ENCODE measurements at regions not wholly inside any gene's neighbourhood (a gene's known extent, or its start where the extent isn't known, plus 50 kb on each side); places are given as distances from the start of the nearest gene placed in this dataset.
"Not testable (repeated sequence)": the region's sequence is repeated elsewhere in the genome, so short reads cannot be mapped to it uniquely, and the experiment has no call there.

DNA sequence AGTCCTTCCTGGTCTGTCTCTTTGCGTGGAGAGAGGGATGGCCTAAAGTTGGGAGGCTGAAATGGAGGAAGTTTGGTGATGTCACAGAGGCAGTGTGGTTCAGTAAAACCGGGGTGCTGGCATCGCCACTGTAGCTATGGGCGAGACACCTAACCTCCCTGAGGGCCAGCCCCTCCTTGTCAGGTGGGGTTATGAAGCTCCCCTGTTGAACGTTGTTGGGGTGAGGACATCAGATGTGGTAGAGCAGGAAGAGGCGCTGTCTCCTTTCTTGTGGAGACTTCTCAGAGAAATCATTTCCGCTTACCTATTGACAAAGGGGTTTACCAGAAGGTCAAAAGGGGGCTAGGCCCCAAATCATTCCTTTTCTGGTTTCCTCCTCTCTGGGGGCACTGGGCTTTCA, 294.7 kb downstream of the SIPA1L2 start:
- no peak for DNase-seq

DNA sequence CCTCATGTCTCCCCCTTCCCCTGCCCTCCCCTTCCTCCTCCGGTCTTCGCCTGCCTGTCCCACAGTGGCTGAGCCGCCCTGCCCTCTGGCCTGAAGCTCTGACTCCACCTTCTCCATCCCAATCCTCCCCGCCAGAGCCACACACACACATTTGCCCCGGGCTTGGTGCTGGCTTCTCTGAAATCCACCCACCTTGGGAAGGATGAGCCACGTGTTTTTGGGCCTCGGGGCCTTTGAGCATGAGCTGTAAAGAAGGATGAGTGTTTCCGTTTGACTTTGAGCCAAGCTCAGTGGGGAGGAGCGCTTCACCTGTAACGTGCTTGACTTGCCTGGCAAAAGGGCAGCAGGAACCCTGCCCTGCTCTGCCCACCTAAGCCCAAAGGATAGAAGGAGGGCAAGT, 295.1 kb downstream of the SIPA1L2 start:
- no peak for DNase-seq

DNA sequence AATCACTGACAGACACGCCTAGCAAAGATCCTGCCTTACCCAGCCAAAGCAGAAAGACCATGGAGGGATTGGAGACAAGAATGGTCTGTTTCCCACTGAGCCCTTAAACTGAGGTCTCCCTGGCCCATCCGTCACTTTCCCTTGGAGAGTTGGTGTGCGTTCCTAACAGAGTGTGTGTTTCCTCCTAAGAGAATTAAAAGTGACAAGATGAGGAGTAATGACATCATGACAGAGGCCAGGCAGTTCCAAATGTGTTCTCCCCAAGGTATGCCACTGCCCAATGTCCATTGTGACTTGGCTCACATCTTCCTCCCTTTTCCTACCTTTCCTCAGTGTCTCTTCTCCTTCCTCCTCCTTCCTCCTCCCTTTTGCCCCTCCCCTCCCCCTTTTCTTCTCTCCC, 295.7 kb downstream of the SIPA1L2 start:
- DNase-seq: no peak

DNA sequence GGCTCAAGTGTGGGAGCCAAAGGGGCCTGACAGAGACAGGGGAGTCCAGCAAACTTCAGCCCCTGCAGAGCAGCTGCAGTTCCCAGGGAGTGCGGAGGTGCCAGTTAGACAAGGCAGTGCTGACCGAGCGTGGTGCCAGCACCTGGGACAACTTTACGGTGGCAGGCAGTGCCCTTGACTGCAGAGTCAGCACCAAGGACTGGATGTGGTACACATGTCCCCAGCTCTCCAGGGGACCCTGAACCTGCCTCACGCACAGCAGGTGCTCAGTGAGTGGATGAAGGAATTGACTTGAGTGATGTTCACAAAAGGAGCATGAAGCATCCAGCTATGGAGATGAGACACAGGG, 296.5 kb downstream of the SIPA1L2 start:
- no peak for DNase-seq

DNA sequence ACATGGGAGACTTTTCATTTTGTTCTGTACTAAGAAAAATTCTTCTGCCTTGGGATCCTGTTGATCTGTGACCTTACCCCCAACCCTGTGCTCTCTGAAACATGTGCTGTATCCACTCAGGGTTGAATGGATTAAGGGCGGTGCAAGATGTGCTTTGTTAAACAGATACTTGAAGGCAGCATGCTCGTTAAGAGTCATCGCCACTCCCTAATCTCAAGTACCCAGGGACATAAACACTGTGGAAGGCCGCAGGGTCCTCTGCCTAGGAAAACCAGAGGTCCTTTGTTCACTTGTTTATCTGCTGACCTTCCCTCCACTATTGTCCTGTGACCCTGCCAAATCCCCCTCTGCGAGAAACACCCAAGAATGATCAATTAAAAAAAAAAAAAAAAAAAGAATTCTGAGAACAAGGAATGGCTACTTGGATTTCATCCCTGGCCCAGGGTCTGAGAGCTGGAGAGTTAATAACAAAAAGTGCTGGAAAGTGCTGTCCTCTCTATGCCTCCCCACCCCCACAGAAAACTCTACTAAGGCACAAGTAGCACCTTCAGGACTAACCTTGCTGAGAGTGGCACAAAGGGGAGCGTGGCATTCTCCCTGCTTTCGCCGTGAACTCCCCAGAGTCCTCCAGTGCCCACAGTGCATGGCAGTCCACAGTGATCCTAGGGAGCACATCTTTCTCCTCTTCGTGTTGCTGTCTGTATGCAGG, 297.1 kb downstream of the SIPA1L2 start:
- DNase-seq: not testable (repeated sequence)

DNA sequence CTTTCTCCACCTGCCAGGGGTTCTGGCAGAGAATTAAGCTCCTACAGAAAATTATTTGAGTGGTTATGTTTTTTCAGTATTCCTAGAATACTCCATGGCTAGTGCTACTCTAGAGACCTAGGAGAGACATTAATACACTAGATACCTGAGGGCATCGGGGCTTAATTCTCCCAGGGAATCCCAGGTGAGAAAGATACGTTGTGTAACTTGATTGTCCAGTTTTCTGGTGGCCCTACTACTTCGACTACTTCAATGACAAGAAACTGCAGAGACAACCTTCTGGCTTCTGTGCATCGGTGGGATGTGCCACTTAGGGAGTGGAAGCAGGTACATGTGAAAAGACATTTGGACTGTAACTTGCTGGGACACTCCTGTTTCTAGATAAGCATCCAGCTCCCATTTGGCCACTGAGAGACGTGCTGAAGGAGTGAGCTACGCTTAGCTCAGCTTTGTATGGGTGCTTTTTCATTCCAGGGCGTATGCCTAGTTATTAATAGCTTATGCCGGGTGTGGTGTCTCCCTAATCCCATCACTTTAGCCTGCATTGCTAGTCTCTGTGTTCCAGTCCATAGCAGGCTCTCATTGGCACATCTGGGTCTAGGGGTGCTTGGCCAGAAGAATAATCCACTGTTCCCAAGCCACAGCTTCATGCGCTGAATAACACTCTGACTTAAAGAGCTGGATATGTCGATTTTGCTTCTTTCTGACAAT, 300.7 kb downstream of the SIPA1L2 start:
- DNase-seq: no peak

DNA sequence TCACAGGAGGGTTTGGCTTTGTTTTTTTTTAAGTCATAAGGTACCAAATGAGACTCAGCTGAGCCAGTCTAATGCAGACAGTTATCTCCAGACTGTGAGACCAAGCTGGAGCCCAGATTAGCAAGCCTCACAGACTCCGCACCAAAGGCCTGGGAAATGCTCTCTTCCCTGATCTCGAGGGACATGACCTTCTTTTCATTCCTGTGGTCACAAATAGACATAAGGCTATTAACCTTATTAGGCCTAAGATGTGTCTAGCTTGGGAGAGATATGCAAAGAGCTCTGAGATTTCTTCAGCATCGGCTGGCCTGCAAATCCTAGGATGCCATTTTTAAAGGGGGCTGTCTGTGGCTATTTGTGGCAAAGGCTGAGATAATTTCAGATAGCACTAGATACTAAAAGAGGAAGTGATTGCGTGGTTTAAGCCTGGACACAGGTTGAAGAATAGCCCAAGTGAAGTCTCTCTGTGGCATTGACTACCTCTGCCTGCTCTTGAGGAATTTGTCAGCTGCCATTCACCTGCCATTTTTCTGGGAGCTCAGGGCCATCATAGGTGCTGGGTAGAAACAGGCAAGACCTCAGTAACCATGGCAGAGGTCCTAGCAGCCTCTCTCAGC, 301.3 kb downstream of the SIPA1L2 start:
- DNase-seq: no peak

DNA sequence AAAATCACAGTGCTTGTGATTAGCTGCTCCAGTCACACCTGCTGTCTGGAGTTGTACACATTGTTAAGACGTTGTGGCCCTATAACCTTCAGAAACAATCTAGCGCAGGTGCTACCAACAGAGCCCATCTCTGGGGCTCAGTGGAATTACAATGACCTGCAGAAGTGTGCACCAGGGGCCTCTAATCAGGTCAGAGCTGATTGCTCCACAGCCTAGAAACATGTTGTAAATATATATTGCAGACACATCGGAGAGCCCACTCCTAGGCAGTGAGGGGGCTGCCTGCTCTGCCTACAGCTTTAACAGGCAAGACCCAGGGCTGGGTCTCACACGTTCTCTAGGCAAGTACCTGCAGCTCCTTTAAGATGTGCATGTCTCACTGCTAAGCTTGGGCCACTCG, 302.0 kb downstream of the SIPA1L2 start:
- DNase-seq: no peak

DNA sequence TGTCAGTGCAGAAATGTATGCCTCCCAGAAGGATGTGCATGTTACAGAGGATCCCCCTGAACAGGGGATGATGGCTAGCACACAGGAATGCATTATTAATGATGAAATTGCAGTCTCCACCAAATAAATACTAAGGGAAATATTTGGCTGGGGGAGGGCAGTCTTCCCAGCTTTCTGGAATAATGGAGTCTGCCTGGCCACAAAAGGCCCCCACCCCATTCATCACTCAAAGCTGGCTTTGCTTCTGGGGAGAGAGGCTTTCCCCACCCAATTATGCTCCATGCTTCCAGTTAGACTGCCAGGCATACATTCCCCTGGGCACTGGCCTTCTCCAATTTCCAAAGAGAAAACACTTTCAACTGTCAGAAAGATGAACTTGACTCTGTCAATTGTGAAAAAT, 302.7 kb downstream of the SIPA1L2 start:
- no peak for DNase-seq

DNA sequence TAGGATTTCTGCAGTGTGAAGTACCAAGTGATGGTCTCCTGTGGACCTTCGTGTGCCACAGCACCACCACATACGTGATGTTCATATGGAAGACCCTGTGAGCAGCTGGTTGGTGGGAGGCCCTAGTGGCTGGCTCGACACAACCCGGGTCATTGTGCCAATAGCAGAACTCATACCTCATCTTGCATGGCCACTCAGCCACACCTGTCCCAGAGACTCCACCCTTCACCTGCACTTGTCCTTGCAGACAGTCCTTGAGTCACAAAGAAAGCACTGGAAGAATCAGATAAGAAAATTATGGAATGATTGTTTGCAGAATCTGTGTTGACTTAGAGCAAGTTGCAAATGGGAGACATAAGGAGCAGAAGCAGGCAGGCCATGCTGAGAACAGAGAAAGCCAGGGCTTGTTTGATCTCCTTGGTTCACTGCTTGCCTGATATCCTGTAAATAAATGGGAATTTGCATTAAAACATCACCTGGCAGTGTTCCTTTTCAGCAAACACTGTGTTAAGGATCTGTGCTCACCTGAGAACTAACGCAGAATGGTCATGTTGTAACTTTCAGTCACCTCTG, 307.7 kb downstream of the SIPA1L2 start:
- DNase-seq: no peak

DNA sequence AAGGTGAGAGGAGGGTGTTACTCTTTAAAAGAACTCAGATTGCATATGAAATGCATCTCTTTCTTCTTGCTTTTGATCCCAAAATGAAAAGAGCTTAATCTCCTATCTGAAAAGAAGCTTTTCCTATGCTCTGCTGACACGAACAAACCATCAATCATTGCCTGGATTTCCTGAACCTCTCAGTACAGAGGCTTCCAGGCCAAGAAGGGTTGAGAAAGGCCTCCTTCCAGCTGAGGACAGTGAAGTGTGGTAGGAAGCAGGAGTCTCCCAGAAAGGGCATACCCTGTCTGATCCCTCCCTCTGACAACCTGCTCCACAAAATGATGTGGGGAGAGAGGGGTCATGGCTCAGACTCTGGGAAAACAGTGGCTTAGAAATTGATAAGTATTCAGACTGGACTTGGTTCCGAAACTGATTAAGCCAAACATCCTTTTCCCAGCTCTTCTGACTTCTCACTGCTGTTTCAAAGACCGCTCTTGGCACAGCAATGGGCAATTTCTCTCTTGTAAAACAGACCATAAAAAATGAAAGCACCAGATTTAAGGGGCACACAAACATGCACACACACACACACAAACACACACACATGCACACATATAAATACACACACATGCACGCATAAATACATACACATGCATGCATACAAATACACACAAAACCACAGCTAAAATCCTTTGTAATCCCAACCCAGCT, 310.3 kb downstream of the SIPA1L2 start:
- no peak for DNase-seq

DNA sequence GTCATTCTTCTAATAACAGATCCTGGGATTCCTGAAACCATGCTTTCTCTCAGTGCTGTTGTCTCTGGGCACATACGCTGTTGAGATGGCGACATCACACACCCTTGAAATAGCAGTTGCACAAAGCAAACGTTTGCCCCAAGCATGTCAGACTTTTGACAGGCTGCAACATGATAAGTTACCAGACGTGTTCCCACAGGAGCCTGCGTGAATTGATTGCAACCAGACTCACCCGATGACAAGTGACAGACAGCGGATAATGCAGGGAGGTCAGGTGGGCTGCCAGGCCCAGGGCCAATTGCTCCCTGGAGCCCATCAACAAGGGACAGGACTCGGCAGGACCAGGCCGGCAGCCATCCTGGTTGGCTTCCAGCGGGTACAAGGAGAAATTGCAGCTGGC, 310.9 kb downstream of the SIPA1L2 start:
- no peak for DNase-seq

DNA sequence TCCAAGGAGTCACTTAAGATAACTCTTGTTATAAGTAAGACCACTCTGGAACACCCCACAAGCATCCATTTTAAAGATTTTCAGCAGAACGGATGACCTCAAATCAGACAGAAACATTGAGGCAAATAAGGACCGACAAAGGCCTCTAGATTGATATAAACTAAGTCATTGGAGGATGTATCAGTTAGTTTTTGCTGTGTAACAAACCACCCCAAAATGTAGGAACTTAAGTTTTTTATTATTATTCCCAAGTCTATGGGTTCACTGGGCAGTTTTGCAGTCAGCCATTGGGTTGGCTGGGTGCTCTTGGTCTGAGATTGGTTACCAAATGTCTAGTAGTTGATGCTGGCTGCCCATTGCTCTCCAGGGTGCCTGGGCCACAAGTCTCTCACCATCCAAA, 311.8 kb downstream of the SIPA1L2 start:
- no peak for DNase-seq

DNA sequence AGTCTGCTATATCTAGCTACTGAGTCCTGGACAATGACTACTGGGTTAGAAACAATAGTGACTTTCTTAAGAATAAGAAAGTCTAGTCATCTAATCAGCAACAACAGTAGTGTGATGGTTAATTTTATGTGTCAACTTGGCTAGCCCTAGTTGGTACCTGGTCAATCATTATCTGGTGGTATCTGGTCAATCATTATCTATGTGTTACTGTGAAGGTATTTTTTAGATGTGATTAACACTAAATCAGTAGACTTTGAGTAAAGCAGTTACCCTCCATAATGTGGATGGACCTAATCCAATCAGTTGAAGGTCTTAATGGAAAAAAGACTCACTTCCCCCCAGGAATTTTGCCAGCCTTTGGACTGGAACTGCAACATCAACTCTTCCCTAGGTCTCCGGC, 312.6 kb downstream of the SIPA1L2 start:
- no peak for DNase-seq

DNA sequence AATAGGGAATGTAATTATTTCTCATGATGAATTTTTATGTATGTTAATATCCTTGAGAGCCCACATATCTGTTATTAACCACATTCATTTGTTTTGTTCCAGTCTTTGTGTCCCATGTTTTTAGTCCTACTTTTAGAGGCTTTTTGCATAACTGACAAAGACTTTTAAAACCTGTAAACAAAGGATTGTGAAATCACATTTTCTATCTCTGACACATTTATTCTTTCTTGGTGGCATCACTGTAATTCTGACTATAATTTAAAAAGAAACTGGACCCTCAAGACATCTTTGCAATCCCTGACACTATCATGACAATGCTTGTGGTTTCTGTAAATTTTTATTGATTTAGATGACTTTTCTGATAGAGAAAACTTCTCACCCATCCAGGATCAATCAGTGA, 313.1 kb downstream of the SIPA1L2 start:
- DNase-seq: no peak

DNA sequence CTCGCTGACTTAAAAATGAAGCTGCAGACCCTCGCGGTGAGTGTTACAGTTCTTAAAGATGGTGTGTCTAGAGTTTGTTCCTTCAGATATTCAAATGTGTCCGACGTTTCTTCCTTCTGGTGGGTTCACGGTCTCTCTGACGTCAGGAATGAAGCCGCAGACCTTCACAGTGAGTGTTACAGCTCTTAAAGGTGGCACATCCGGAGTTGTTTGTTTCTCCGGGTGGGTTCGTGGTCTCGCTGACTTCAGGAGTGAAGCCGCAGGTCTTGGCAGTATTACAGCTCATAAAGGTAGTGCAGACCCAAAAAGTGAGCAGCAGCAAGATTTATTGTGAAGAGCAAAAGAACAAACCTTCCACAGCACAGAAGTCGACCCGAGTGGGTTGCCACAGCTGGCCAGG, 316.1 kb downstream of the SIPA1L2 start:
- DNase-seq: not testable (repeated sequence)

DNA sequence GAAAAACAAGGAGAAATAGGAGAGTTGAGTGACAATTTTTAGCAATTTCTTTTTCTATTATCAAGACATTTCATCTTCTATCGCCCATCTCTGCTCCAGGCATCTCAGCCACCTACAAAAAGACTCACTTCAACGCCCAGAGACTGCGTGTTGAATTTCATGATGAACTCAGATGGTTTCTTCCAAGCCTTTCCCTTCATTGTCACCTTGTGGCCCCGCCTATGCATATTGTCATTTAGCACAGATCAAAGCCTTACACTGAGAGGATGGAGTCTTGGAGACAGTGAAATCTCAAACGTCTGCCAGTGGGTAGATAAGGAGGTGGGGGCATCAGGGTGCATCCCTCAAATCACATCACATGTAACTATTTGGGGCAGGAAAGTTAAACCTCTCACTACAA, 319.4 kb downstream of the SIPA1L2 start:
- no peak for DNase-seq

DNA sequence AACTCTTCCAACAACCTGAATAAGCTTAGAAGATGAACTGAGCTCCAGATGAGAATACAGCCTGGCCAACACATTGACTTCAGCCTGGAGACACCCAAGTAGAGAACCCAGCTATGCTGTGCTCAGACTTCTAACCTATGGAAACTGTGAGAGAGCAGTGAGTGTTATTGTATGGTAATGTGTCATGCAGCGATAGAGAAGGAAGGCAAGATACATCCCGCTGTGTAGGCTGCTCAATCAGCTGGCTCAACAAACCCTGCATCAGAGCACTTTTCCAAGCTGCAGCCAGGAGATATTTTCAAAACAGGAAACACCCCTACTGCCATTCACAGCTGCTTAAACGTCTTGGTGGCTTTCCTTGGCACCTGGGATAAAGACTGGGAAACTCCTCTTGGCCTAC, 321.3 kb downstream of the SIPA1L2 start:
- DNase-seq: no peak

DNA sequence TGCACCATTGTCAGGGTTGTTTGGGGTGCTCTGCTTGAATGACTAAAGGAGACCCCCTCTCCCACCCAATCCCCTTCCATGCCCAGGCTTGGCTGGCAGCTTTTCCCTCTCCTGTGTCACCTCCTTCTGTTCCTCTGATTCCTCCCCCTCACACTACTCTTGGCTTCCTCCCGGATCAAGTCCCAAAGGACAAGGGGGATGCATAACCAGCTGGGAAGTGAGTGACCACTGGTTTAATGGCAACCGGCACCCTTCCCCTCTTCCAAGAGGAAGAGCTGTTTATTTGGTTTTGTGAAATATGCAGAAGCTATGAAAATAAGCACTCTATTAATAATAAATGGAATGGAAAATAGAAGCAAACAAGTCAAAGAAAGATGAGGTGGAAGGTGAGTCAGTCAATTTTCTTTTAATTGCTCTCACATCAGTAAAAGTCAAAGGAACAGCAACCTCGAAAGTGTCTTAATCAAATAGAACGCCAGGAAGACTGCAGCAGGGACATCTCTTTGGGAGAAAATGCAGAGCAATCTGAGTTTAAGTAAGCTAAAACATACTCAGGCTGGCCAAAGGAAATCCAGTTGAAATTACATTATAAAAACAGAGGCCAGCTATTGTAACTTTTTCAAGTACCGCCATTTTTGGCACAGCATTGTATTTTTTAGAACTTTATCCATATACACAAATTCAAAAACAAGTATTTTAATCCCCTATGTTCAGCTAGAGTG, 322.5 kb downstream of the SIPA1L2 start:
- no peak for DNase-seq

DNA sequence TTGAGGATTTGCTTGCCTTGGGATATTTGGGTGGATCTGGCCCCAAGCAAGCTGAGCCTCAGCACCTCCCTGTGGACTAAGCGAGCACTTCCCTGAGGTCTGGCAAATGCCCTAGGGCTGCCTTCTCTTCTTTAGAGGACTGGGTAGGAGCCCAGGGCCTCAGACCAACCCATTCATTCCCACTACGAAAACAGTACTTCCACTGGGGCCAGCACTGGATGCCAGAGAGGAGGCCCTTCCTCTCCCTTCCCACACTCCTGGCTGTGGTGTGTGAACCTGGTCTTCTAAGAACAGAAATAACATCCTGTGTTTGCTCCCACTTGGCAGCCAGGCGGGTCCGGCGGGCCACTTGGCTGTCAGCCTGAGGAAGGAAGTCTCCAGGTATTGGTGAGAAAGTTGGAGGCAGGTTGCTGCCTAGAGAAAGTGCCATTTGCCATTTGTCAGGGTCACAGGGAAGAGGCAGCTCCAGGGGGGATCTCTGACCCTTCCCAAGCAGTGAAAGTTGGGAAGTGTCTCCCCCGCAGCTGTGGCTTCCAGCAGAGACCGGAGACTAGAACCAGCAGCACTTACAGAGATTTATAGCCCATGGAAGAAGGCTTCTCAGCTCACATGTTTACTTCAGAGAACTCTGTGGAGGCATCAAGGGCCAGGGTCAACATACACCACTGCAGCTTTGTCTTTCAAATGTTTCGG, 323.5 kb downstream of the SIPA1L2 start:
- DNase-seq: no peak

DNA sequence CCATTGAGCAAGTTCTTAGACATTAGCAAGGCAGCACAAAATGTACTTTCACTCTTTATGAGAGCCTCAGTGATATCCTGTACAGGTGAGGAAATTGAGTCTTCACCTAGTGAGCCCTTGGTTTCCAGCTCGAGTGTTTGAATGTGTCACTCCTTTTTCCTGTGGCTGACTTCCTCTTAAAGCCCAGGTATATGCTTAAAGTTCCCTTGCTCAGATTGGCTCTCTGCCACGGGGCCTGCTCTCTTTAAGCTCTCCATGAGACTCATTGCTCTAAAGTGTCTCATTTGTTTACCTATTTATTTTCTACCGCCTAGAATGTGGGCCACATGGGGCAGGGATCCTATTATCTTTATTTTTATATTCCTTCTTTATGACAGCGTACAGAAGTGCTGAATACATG, 324.9 kb downstream of the SIPA1L2 start:
- DNase-seq: no peak

DNA sequence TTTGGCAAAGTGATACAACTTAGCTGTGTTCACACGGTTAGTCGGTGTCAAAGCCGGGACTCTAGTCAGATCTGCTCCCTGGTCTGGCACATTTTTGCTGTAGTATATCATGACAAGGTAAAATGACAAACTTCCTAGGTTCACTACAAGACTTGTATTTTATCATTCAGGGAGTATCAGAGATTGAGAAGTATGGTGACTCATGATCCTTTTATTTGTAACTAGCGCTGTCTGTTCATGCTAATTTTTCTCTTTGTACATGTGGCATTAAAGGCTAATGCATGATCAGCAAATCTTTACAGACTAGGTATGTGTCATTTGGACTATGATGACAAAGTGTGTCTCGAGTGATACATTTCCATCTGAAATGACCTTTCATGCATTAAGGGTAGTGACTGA, 326.7 kb downstream of the SIPA1L2 start:
- DNase-seq: no peak
